IMR-90 (cell line): ENCODE measurements at regions not wholly inside any gene's neighbourhood (a gene's known extent, or its start where the extent isn't known, plus 50 kb on each side); places are given as distances from the start of the nearest gene placed in this dataset.

Experiments
- ATAC-seq: fragments of 200-7000 bp; cut with Tn5 transposase; 2 replicates; pipeline ENCODE4 v1.9.1; 2020; ENCODE audit warnings: low read depth, mild to moderate bottlenecking, moderate library complexity
- BruUV-seq: library from RNA; stranded (reverse); fragments of 400-500 nt; replicated peaks from 2 replicates; lab custom pipeline; 2021; lab: Mats Ljungman, UMichigan
- CTCF ChIA-PET: fragments of 300-600 bp; formaldehyde crosslinking; extraction: SDS; loops from one replicate; lab custom pipeline; 2021; ENCODE audit warnings: antibody characterized with exemption; lab: Yijun Ruan, JAX
- POLR2A ChIA-PET: fragments of 300-600 bp; sonication (Branson Sonifier 250); formaldehyde crosslinking; loops from one replicate; lab custom pipeline; 2022; ENCODE audit warnings: antibody characterized with exemption; ENCODE audit not compliant: unreplicated experiment; lab: Charles Lee
- DNase-seq: peaks from one replicate; pipeline ENCODE4 v3.0.0; 2013
- H2AFZ ChIP-seq: replicated peaks from 2 replicates; pipeline ENCODE3; 2013; ENCODE audit warnings: low read length, mild to moderate bottlenecking; ENCODE audit not compliant: poor library complexity
- H2AK5ac ChIP-seq: 2 replicates; pipeline ENCODE4 v1.6.1; 2013; ENCODE audit warnings: low read depth, low read length, inconsistent platforms
- H2AK9ac ChIP-seq: replicated peaks from 2 replicates; pipeline ENCODE3; 2013; ENCODE audit warnings: mild to moderate bottlenecking, low read depth, low read length, moderate library complexity; ENCODE audit not compliant: poor library complexity
- H2BK120ac ChIP-seq: 2 replicates; pipeline ENCODE4 v1.6.1; 2013; ENCODE audit warnings: low read depth, low read length, inconsistent platforms
- H2BK15ac ChIP-seq: 3 replicates; pipeline ENCODE4 v1.6.1; 2013; ENCODE audit warnings: low read depth, low read length, inconsistent platforms
- H2BK20ac ChIP-seq: 2 replicates; pipeline ENCODE4 v1.6.1; 2013; ENCODE audit warnings: low read depth, mild to moderate bottlenecking, inconsistent platforms, low read length, moderate library complexity
- H2BK5ac ChIP-seq: 2 replicates; pipeline ENCODE4 v1.6.1; 2013; ENCODE audit warnings: mild to moderate bottlenecking, low read depth, low read length, inconsistent platforms; ENCODE audit not compliant: poor library complexity, severe bottlenecking
- H3K14ac ChIP-seq: replicated peaks from 2 replicates; pipeline ENCODE4 v1.6.1; 2013; ENCODE audit warnings: low read depth, low read length, inconsistent platforms
- H3K18ac ChIP-seq: 2 replicates; pipeline ENCODE4 v1.6.1; 2013; ENCODE audit warnings: low read depth, low read length, control low read depth
- H3K23ac ChIP-seq: 2 replicates; pipeline ENCODE4 v1.6.1; 2013; ENCODE audit warnings: low read depth, low read length, inconsistent platforms
- H3K27ac ChIP-seq: 2 replicates; pipeline ENCODE4 v1.5.1; 2013; ENCODE audit warnings: mild to moderate bottlenecking, control low read depth, low read length; ENCODE audit not compliant: insufficient read depth
- H3K27me3 ChIP-seq: 2 replicates; pipeline ENCODE4 v1.6.1; 2013; ENCODE audit warnings: low read length; ENCODE audit not compliant: control insufficient read depth, insufficient read depth
- H3K36me3 ChIP-seq: 2 replicates; pipeline ENCODE4 v1.6.1; 2013; ENCODE audit warnings: low read length, mixed read lengths; ENCODE audit not compliant: control insufficient read depth, insufficient read depth
- H3K4ac ChIP-seq: 2 replicates; pipeline ENCODE4 v1.6.1; 2013; ENCODE audit warnings: low read depth, low read length, inconsistent platforms
- H3K4me1 ChIP-seq: 2 replicates; pipeline ENCODE4 v1.6.1; 2013; ENCODE audit warnings: low read length, mixed read lengths; ENCODE audit not compliant: control insufficient read depth, insufficient read depth
- H3K4me2 ChIP-seq: 2 replicates; pipeline ENCODE4 v1.6.1; 2013; ENCODE audit warnings: low read depth, mild to moderate bottlenecking, control low read depth, low read length, moderate library complexity
- H3K4me3 ChIP-seq: 2 replicates; pipeline ENCODE4 v1.5.1; 2013; ENCODE audit warnings: low read depth, mild to moderate bottlenecking, control low read depth, low read length, moderate library complexity; ENCODE audit not compliant: insufficient read depth
- H3K56ac ChIP-seq: 2 replicates; pipeline ENCODE4 v1.6.1; 2013; ENCODE audit warnings: low read length, inconsistent platforms; ENCODE audit not compliant: insufficient read depth; ENCODE audit errors: extremely low read depth
- H3K79me1 ChIP-seq, 2 experiments: 2 replicates each; pipeline ENCODE4 v1.6.1; 2013; ENCODE audit warnings: low read length in 2 of 2, inconsistent platforms in 1 of 2, low read depth in 1 of 2
- H3K9ac ChIP-seq: 2 replicates; pipeline ENCODE4 v1.6.1; 2013; ENCODE audit warnings: low read depth, low read length, control low read depth
- H3K9me1 ChIP-seq: 2 replicates; pipeline ENCODE4 v1.6.1; 2013; ENCODE audit warnings: low read length, inconsistent platforms; ENCODE audit not compliant: insufficient read depth
- H3K9me3 ChIP-seq: 2 replicates; pipeline ENCODE4 v1.6.1; 2013; ENCODE audit warnings: low read length; ENCODE audit not compliant: control insufficient read depth, insufficient read depth
- H4K20me1 ChIP-seq: 2 replicates; pipeline ENCODE4 v1.6.1; 2013; ENCODE audit warnings: low read length, inconsistent platforms; ENCODE audit not compliant: insufficient read depth
- H4K5ac ChIP-seq: 2 replicates; pipeline ENCODE4 v1.6.1; 2013; ENCODE audit warnings: mild to moderate bottlenecking, low read depth, low read length, control low read depth
- H4K8ac ChIP-seq, 2 experiments: 2 replicates each; pipeline ENCODE4 v1.6.1; 2013; ENCODE audit warnings: low read depth in 2 of 2, low read length in 2 of 2, control low read depth in 1 of 2, inconsistent platforms in 1 of 2
- H4K91ac ChIP-seq: 2 replicates; pipeline ENCODE4 v1.6.1; 2013; ENCODE audit warnings: low read depth, low read length, inconsistent platforms; ENCODE audit not compliant: insufficient read depth
- CEBPB ChIP-seq: IDR thresholded peaks from 2 replicates; pipeline ENCODE4 v1.6.1; 2012; ENCODE audit warnings: low read depth, low read length, improper control_type of control experiment
- CHD1 ChIP-seq: IDR thresholded peaks from 2 replicates; pipeline ENCODE4 v1.6.1; 2012; ENCODE audit warnings: low read depth, low read length, improper control_type of control experiment
- CTCF ChIP-seq: conservative IDR thresholded peaks from 2 replicates; pipeline ENCODE4 v1.5.1; 2012; ENCODE audit warnings: mild to moderate bottlenecking, low read depth, low read length, improper control_type of control experiment
- ELK1 ChIP-seq: fragments of 150-350 bp; IDR thresholded peaks from 2 replicates; pipeline ENCODE4 v1.6.1; 2016; ENCODE audit warnings: low read depth, mild to moderate bottlenecking, low read length, moderate library complexity, borderline replicate concordance
- FOS ChIP-seq: fragments of 150-350 bp; IDR thresholded peaks from 2 replicates; pipeline ENCODE4 v1.6.1; 2016; ENCODE audit warnings: low read depth, low read length
- MAFK ChIP-seq: IDR thresholded peaks from 2 replicates; pipeline ENCODE4 v1.6.1; 2012; ENCODE audit warnings: low read depth, low read length, improper control_type of control experiment
- NFE2L2 ChIP-seq: fragments of 150-350 bp; IDR thresholded peaks from 2 replicates; pipeline ENCODE4 v1.6.1; 2016; ENCODE audit warnings: low read depth, mild to moderate bottlenecking, low read length
- RAD21 ChIP-seq: IDR thresholded peaks from 2 replicates; pipeline ENCODE4 v1.6.1; 2012; ENCODE audit warnings: low read length, improper control_type of control experiment
- RCOR1 ChIP-seq: IDR thresholded peaks from 2 replicates; pipeline ENCODE4 v1.6.1; 2012; ENCODE audit warnings: mild to moderate bottlenecking, low read length, improper control_type of control experiment; ENCODE audit not compliant: insufficient replicate concordance
- SMC3 ChIP-seq: fragments of 150-350 bp; IDR thresholded peaks from 2 replicates; pipeline ENCODE4 v1.6.1; 2016; ENCODE audit warnings: low read depth, mild to moderate bottlenecking, antibody characterized with exemption, low read length, moderate library complexity
- WGBS, 2 experiments: methylation state at CpG; one replicate each; pipeline versions ENCODE4 v1.1.5 to v1.1.7; 2013; ENCODE audit warnings: missing lambda C conversion rate in 2 of 2; ENCODE audit not compliant: insufficient read length in 1 of 2; ENCODE audit errors: extremely low coverage in 2 of 2; 5-methylcytosine and 5-hydroxymethylcytosine counted together
- dilution Hi-C: fragments of 300-500 bp; cut with HindIII; formaldehyde crosslinking; loops from one replicate; pipeline ENCODE4 v1.14.3; 2018; ENCODE audit warnings: low sequenced_read_pairs; ENCODE audit not compliant: unreplicated experiment
- in situ Hi-C: fragments of 300-500 bp; cut with MboI; formaldehyde crosslinking; loops from 3 replicates; pipeline ENCODE4 v1.14.3; 2019; ENCODE audit warnings: low sequenced_read_pairs, inconsistent platforms, mixed read lengths
- intact Hi-C: fragments of 100-400 bp; cut with micrococcal nuclease; formaldehyde crosslinking; loops from 2 replicates; pipeline ENCODE4 v1.10.0; 2022

- Histone ChIP-seq H4K20me1 (no peaks in the 10 kb centered on the region), H3K23ac (no peak overlapping the region), H2AK9ac (no peak overlapping the region), H2BK5ac (no peak overlapping the region), H2BK20ac (no peak overlapping the region), H3K9ac (no peak overlapping the region), H3K14ac (no peak overlapping the region), H2AFZ (no peak overlapping the region), H3K56ac (no peak overlapping the region), H3K4ac (no peak overlapping the region), H3K4me3 (no peak overlapping the region), H3K4me1 (no peaks in the 10 kb centered on the region), H3K27me3 (no peaks in the 10 kb centered on the region), H4K8ac (no peak overlapping the region), H3K36me3 (no peaks in the 10 kb centered on the region), H2BK15ac (no peak overlapping the region), H3K9me1 (no peaks in the 10 kb centered on the region), H4K5ac (no peak overlapping the region), H3K79me1 (no peaks in the 10 kb centered on the region), H2AK5ac (no peak overlapping the region), H3K18ac (no peak overlapping the region), H2BK120ac (no peak overlapping the region), H4K91ac (no peak overlapping the region), H3K4me2 (no peak overlapping the region), H3K9me3 (peaks cover 23% of the 10 kb centered on the region), H3K27ac (no peak overlapping the region)
- DNase-seq (no peak), ATAC-seq (no peak)
- TF ChIP-seq CEBPB: no peak
- no peak for TF ChIP-seq FOS
- TF ChIP-seq CHD1: no peak
- no peak for TF ChIP-seq RCOR1
- TF ChIP-seq CTCF: no peak
- TF ChIP-seq RAD21: no peak
- no peak for TF ChIP-seq ELK1
- TF ChIP-seq MAFK: no peak
- no peak for TF ChIP-seq SMC3
- no peak for TF ChIP-seq NFE2L2
- ChIA-PET CTCF (no interaction called here), POLR2A (no interaction called here)
- BruUV-seq: no TSS peak
- dilution Hi-C loops: no loop called here
- in situ Hi-C loops: no loop called here
- intact Hi-C loops: no loop called here
- WGBS, 2 experiments: 40% methylated on average over 3 of the region's 15 CpGs; no CpG with 5 or more reads in 1 of the 2 experiments
Measured at GRCh38 chr5:2214910-2215590, 332.3 kb upstream of the IRX4 start.
